ENCODE measurements at regions not wholly inside any gene's neighbourhood (a gene's known extent, or its start where the extent isn't known, plus 50 kb on each side); places are given as distances from the start of the nearest gene placed in this dataset.

DNA sequence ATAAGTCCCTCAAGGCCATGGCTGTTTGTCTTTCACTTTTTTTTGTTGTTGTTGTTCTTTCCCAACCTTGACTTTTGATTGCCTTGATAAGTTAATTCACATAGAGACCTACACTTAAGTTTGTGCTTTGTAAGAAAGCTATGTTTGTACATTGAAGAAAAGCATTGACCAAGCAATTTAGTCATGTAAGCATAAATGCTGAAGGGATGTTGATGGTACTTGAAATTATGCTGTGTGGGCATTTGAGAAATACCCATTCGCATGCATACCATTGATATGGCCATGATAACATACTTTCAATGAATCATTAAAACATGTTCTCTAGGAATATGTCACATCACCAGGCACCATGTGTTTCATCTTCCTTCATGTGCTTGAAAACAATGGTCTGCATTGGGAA lies 803.7 kb upstream of the TMEM132C start (continued):
- TF ChIP-seq RORB (CRISPR knock-in tag; IDR thresholded peaks at IDR 0.05) (no peak), E2F5 (CRISPR knock-in tag; IDR thresholded peaks at IDR 0.05) (no peak), MXD4 (CRISPR knock-in tag; IDR thresholded peaks at IDR 0.05; ENCODE audit: borderline replicate concordance) (no peak), GRHL2 (CRISPR knock-in tag; IDR thresholded peaks at IDR 0.05; ENCODE audit: insufficient replicate concordance, severe bottlenecking) (no peak), ZBTB21 (CRISPR knock-in tag; IDR thresholded peaks at IDR 0.05; ENCODE audit: borderline replicate concordance) (no peak), SMAD4 (CRISPR knock-in tag; IDR thresholded peaks at IDR 0.05) (no peak)

- TF ChIP-seq ETV6 (CRISPR knock-in tag; IDR thresholded peaks at IDR 0.05) = no peak
- TF ChIP-seq MYBL2 (CRISPR knock-in tag; IDR thresholded peaks at IDR 0.05) = no peak
- TF ChIP-seq TEAD4 (CRISPR knock-in tag; IDR thresholded peaks at IDR 0.05) = no peak
- TF ChIP-seq ZBTB43 (CRISPR knock-in tag; IDR thresholded peaks at IDR 0.05) = no peak
- TF ChIP-seq ZNF232 (CRISPR knock-in tag; IDR thresholded peaks at IDR 0.05) = no peak
- TF ChIP-seq ZNF416 (CRISPR knock-in tag; IDR thresholded peaks at IDR 0.05) = no peak
- no peak for TF ChIP-seq SMAD4 (CRISPR knock-in tag; IDR thresholded peaks at IDR 0.05)
- DNase-seq (ENCODE audit: low spot score) (no peak), ATAC-seq (no peak)
- Mint-ChIP-seq H3K27ac (no peak overlapping the region), H3K27me3 (ENCODE audit: low read depth) (peaks cover 12% of the 10 kb centered on the region), H3K4me3 (no peak overlapping the region), H3K9me3 (peaks cover 76% of the 10 kb centered on the region), H3K36me3 (peaks cover 46% of the 10 kb centered on the region), H3K4me1 (no peaks in the 10 kb centered on the region)
- CTCF ChIA-PET = no interaction called here
- POLR2A ChIA-PET = no interaction called here
Measured at GRCh38 chr12:127469331-127469730, 797.6 kb upstream of the TMEM132C start.

GRCh38 chr12:127473766-127474165 lies 793.2 kb upstream of the TMEM132C start:
- no peak for DNase-seq (ENCODE audit: low spot score)
- H3K4me3 Mint-ChIP-seq = no peak overlapping the region
- POLR2A ChIA-PET = no interaction called here

More at GRCh38 chr12:127473766-127474165, 793.2 kb upstream of the TMEM132C start:
- Mint-ChIP-seq H3K4me1 (no peaks in the 10 kb centered on the region), H3K27ac (no peak overlapping the region), H3K36me3 (peaks cover 29% of the 10 kb centered on the region), H3K27me3 (ENCODE audit: low read depth) (peaks cover 6% of the 10 kb centered on the region; the same call in 1 of the 2 replicates), H3K9me3 (peaks cover 68% of the 10 kb centered on the region)
- CTCF ChIA-PET = no interaction called here
- TF ChIP-seq MAX (CRISPR knock-in tag; IDR thresholded peaks at IDR 0.05) (no peak), NFATC4 (CRISPR knock-in tag; IDR thresholded peaks at IDR 0.05) (no peak), SMAD4 (CRISPR knock-in tag; IDR thresholded peaks at IDR 0.05) (no peak), ZNF138 (CRISPR knock-in tag; conservative IDR thresholded peaks at IDR 0.05) (no peak), ATF2 (CRISPR knock-in tag; IDR thresholded peaks at IDR 0.05; ENCODE audit: borderline replicate concordance, low read depth) (no peak), PREB (CRISPR knock-in tag; IDR thresholded peaks at IDR 0.05; ENCODE audit: borderline replicate concordance) (no peak), IRF2 (CRISPR knock-in tag; IDR thresholded peaks at IDR 0.05; ENCODE audit: borderline replicate concordance, low read depth) (no peak), TCF7 (CRISPR knock-in tag; IDR thresholded peaks at IDR 0.05; ENCODE audit: low read depth) (no peak), ZNF671 (CRISPR knock-in tag; IDR thresholded peaks at IDR 0.05) (no peak), E2F1 (CRISPR knock-in tag; IDR thresholded peaks at IDR 0.05) (no peak), GABPB1 (CRISPR knock-in tag; IDR thresholded peaks at IDR 0.05) (no peak), NR3C1 (CRISPR knock-in tag; conservative IDR thresholded peaks at IDR 0.05; ENCODE audit: low read depth) (no peak)
- TF ChIP-seq, protein P1, sequence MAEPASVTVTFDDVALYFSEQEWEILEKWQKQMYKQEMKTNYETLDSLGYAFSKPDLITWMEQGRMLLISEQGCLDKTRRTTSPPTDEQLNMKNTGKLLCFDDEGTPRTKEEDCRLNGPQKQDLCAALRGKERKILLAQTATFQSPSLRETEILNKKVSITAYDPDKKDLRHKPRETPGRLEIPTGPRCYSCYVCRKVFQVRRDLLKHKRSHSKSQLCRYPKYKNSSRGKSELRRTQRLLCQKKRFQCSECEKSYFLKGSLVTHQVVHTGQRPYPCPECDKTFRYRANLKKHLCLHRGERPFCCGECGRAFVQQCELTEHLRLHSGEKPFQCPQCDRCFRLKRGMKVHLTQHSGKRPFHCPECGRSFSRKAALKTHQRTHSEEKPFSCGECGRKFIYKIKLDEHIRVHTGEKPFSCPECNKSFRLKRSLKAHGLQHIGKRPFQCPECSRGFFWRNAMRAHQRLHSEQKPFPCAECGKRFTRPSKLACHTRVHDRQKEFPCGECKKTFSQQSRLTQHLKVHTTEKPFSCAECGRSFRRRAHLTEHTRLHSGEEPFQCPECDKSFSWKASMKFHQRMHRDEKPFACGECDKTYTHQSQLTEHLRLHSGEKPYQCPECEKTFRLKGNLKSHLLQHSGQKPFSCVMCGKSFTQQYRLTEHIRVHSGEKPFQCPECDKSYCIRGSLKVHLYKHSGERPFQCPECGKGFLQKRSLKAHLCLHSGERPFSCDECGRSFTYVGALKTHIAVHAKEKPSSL (CRISPR knock-in tag; conservative IDR thresholded peaks at IDR 0.05) = no peak
- ATAC-seq = no peak
